ENCODE measurements at regions not wholly inside any gene's neighbourhood (a gene's known extent, or its start where the extent isn't known, plus 50 kb on each side); places are given as distances from the start of the nearest gene placed in this dataset.

DNA sequence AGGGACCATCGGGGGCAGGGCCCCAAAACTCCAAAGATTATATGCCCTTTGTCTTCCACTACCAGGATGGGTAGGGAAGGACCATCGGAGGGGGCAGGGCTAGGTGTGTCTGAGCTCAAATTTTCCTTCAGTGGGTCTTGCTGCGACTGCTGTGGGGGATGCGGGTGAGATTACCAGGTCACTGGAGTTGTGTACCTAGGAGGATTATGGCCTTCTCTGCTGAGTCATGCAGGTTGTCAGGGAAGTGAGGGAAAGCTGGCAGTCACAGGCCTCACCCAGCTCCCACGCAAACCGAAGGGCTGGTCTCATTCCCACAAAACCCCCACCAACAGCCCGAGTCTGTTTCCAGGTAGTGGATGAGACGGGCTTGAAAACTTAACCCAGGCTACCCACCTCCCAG, 489.4 kb downstream of the ZNF608 start:
- H3K79me2 ChIP-seq (ENCODE audit: insufficient read depth) = no peaks in the 10 kb centered on the region
- 62% methylated on average over 4 of the region's 8 CpGs for WGBS (ENCODE audit: low lambda C conversion rate)

More for the DNA sequence above, 489.4 kb downstream of the ZNF608 start:
- Histone ChIP-seq H4K20me1 (ENCODE audit: insufficient read depth) (no peaks in the 10 kb centered on the region), H3K9me3 (no peaks in the 10 kb centered on the region), H3K4me2 (no peak overlapping the region), H3F3A (replicated peaks; ENCODE audit: insufficient read depth) (no peaks in the 10 kb centered on the region), H3K4me1 (ENCODE audit: control insufficient read depth in 1 of 2, insufficient read depth in 2 of 2, low read depth in 1 of 2, low read length in 1 of 2) (peaks cover 0 to 20% of the 10 kb centered on the region in 2 experiments; a peak in 2 of 4 replicates), H3K27ac (ENCODE audit: low read depth in 2 of 2, low read length in 1 of 2) (no peak overlapping the region), H3K4me3 (ENCODE audit: low read depth in 2 of 2, low read length in 1 of 2) (no peak overlapping the region), H3K36me3 (replicated peaks in 1 of 2; ENCODE audit: control insufficient read depth in 1 of 2, insufficient read depth in 2 of 2, low read length in 1 of 2) (no peaks in the 10 kb centered on the region), H2AFZ (ENCODE audit: low read depth) (no peak overlapping the region), H3K9me2 (no peaks in the 10 kb centered on the region), H3K27me3 (ENCODE audit: insufficient read depth) (no peaks in the 10 kb centered on the region), H3K9ac (no peak overlapping the region)
- TF ChIP-seq, protein P1, sequence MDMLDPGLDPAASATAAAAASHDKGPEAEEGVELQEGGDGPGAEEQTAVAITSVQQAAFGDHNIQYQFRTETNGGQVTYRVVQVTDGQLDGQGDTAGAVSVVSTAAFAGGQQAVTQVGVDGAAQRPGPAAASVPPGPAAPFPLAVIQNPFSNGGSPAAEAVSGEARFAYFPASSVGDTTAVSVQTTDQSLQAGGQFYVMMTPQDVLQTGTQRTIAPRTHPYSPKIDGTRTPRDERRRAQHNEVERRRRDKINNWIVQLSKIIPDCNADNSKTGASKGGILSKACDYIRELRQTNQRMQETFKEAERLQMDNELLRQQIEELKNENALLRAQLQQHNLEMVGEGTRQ (IDR thresholded peaks at IDR 0.05; ENCODE audit: borderline replicate concordance, low read depth, low read length) = no peak
- TF ChIP-seq NFIC (IDR thresholded peaks at IDR 0.05; ENCODE audit: borderline replicate concordance) = no peak
- TF ChIP-seq, protein P2, sequence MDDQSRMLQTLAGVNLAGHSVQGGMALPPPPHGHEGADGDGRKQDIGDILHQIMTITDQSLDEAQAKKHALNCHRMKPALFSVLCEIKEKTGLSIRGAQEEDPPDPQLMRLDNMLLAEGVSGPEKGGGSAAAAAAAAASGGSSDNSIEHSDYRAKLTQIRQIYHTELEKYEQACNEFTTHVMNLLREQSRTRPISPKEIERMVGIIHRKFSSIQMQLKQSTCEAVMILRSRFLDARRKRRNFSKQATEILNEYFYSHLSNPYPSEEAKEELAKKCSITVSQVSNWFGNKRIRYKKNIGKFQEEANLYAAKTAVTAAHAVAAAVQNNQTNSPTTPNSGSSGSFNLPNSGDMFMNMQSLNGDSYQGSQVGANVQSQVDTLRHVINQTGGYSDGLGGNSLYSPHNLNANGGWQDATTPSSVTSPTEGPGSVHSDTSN (IDR thresholded peaks at IDR 0.05) = no peak
- no peak for TF ChIP-seq EP300 (IDR thresholded peaks at IDR 0.05; ENCODE audit: borderline replicate concordance in 1 of 2, low read depth in 1 of 2, low read length in 1 of 2)
- no peak for TF ChIP-seq TAF1 (IDR thresholded peaks at IDR 0.05; ENCODE audit: borderline replicate concordance, low read depth, low read length)
- no peak for TF ChIP-seq RFX5 (IDR thresholded peaks at IDR 0.05; ENCODE audit: low read length)
- TF ChIP-seq RAD21 (IDR thresholded peaks at IDR 0.05; ENCODE audit: low read length) = no peak
- no peak for TF ChIP-seq POLR2AphosphoS5 (IDR thresholded peaks at IDR 0.05; ENCODE audit: low read depth, low read length)
- no peak for TF ChIP-seq ELF1 (IDR thresholded peaks at IDR 0.05)
- TF ChIP-seq, protein P3, sequence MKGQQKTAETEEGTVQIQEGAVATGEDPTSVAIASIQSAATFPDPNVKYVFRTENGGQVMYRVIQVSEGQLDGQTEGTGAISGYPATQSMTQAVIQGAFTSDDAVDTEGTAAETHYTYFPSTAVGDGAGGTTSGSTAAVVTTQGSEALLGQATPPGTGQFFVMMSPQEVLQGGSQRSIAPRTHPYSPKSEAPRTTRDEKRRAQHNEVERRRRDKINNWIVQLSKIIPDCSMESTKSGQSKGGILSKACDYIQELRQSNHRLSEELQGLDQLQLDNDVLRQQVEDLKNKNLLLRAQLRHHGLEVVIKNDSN (IDR thresholded peaks at IDR 0.05; ENCODE audit: borderline replicate concordance, low read depth) = no peak
- no peak for TF ChIP-seq RCOR1 (IDR thresholded peaks at IDR 0.05; ENCODE audit: low read length)
- TF ChIP-seq JUND (IDR thresholded peaks at IDR 0.05) = no peak
- TF ChIP-seq NRF1 (IDR thresholded peaks at IDR 0.05; ENCODE audit: low read depth, low read length) = no peak
- TF ChIP-seq, protein P4, sequence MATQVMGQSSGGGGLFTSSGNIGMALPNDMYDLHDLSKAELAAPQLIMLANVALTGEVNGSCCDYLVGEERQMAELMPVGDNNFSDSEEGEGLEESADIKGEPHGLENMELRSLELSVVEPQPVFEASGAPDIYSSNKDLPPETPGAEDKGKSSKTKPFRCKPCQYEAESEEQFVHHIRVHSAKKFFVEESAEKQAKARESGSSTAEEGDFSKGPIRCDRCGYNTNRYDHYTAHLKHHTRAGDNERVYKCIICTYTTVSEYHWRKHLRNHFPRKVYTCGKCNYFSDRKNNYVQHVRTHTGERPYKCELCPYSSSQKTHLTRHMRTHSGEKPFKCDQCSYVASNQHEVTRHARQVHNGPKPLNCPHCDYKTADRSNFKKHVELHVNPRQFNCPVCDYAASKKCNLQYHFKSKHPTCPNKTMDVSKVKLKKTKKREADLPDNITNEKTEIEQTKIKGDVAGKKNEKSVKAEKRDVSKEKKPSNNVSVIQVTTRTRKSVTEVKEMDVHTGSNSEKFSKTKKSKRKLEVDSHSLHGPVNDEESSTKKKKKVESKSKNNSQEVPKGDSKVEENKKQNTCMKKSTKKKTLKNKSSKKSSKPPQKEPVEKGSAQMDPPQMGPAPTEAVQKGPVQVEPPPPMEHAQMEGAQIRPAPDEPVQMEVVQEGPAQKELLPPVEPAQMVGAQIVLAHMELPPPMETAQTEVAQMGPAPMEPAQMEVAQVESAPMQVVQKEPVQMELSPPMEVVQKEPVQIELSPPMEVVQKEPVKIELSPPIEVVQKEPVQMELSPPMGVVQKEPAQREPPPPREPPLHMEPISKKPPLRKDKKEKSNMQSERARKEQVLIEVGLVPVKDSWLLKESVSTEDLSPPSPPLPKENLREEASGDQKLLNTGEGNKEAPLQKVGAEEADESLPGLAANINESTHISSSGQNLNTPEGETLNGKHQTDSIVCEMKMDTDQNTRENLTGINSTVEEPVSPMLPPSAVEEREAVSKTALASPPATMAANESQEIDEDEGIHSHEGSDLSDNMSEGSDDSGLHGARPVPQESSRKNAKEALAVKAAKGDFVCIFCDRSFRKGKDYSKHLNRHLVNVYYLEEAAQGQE (IDR thresholded peaks at IDR 0.05; ENCODE audit: low read depth, low read length) = no peak
- no peak for TF ChIP-seq CHD2 (IDR thresholded peaks at IDR 0.05; ENCODE audit: low read length, partially characterized antibody)
- no peak for TF ChIP-seq MXI1 (IDR thresholded peaks at IDR 0.05; ENCODE audit: low read depth, low read length)
- POLR2A ChIA-PET = no interaction called here
- DNase-seq = no peak
- CTCF ChIA-PET = no interaction called here

Data from SK-N-SH (cell line).